Thoracic aorta (tissue), 2 donors: ENCODE measurements at regions not wholly inside any gene's neighbourhood (a gene's known extent, or its start where the extent isn't known, plus 50 kb on each side); places are given as distances from the start of the nearest gene placed in this dataset.

Source experiments
- ATAC-seq: fragments of 150-250 bp; one replicate; pipeline ENCODE4 v1.8.0; 2017; ENCODE audit warnings: low read depth; ENCODE audit not compliant: insufficient number of reproducible peaks, low FRiP score
- DNase-seq: peaks from one replicate; pipeline ENCODE4 v3.0.0-alpha.2; 2020; ENCODE audit warnings: low spot score
- H3K27ac ChIP-seq, 2 donors: fragments of 200-600 bp; sonication (generic); 1 replicate in 1 of 2; 2 replicates in 1 of 2; pipeline ENCODE4 v1.5.1; 2016; ENCODE audit warnings: mild to moderate bottlenecking in 2 of 2, moderate library complexity in 2 of 2
- H3K27me3 ChIP-seq: fragments of 200-600 bp; sonication (generic); replicated peaks from 2 replicates; pipeline ENCODE4 v1.6.0; 2016; ENCODE audit warnings: mild to moderate bottlenecking; ENCODE audit not compliant: insufficient read depth
- H3K36me3 ChIP-seq: fragments of 200-600 bp; sonication (generic); one replicate; pipeline ENCODE4 v1.5.1; 2016
- H3K4me1 ChIP-seq, 2 donors: fragments of 200-600 bp; sonication (generic); 1 replicate in 1 of 2; 2 replicates in 1 of 2; pipeline versions ENCODE4 v1.5.1 to v1.6.0; 2016; ENCODE audit warnings: low read depth in 2 of 2, mild to moderate bottlenecking in 1 of 2; ENCODE audit not compliant: control insufficient read depth in 1 of 2
- H3K4me3 ChIP-seq: fragments of 200-600 bp; sonication (generic); 2 replicates; pipeline ENCODE4 v1.5.1; 2016; ENCODE audit warnings: mild to moderate bottlenecking
- H3K9me3 ChIP-seq: fragments of 200-600 bp; sonication (generic); 2 replicates; pipeline ENCODE4 v1.5.1; 2016
- CTCF ChIP-seq: fragments of 200-600 bp; sonication (generic); IDR thresholded peaks from one replicate; pipeline ENCODE4 v1.5.1; 2019; ENCODE audit warnings: antibody characterized with exemption

DNA sequence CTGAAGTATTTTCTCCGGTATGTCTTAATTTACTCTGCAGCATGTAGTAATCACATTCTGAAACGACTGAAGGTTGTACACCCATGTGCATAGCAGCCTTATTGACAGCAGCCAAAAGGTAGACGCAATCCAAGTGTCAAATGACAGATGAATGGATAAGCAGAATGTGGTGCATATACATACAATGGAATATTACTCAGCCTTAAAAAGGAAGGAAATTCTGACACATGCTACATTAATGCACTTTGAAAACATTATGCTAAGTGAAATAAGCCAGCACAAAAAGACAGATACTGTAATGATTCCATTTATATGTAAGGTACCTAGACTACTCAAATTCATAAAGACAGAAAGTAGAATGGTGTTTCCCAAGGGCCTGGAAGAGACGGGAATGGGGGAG lies 88.0 kb upstream of the EFEMP1 start:
- ATAC-seq (no peak), DNase-seq (no peak)
- Histone ChIP-seq H3K4me3 (no peak overlapping the region), H3K9me3 (no peaks in the 10 kb centered on the region), H3K36me3 (no peaks in the 10 kb centered on the region), H3K27ac (no peak overlapping the region), H3K4me1 (peaks cover 9 to 11% of the 10 kb centered on the region in 2 donors), H3K27me3 (no peaks in the 10 kb centered on the region)
- TF ChIP-seq CTCF, result no peak

DNA sequence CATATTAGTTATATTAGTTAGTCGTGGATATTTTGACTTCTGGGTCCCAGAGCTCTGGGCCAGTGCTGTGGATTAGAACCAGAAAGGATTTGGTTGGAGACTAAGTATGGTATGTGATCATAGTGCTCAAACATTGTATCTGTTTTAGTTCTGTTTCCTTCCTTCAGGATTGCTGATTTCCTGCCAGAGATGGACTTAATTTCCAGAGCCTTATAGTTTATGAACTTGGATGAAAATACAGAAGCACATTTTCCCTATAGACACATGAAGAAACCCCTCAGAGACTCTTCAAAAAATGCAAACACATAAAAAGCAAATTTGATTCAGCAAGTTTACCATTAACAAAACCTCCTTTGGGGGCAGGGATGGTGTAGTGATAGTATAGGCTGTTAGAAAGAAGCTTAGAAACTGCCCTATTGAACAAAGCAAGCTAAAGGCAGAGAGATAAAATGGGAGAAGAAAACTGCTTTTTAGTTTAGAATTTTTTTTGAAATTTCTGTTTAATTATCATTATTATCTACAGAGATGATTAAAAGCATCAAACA lies 88.7 kb upstream of the EFEMP1 start:
- no peaks in the 10 kb centered on the region for H3K9me3 ChIP-seq
- H3K4me3 ChIP-seq, result no peak overlapping the region
- no peaks in the 10 kb centered on the region for H3K27me3 ChIP-seq
- H3K36me3 ChIP-seq, result no peaks in the 10 kb centered on the region
- TF ChIP-seq CTCF, result no peak
- peaks cover 9 to 11% of the 10 kb centered on the region in 2 donors for H3K4me1 ChIP-seq
- DNase-seq (no peak), ATAC-seq (no peak)
- no peak overlapping the region for H3K27ac ChIP-seq

- no peak for DNase-seq
- ATAC-seq, result no peak
- H3K27ac ChIP-seq, result no peak overlapping the region
- H3K36me3 ChIP-seq, result no peaks in the 10 kb centered on the region
- H3K27me3 ChIP-seq, result no peaks in the 10 kb centered on the region
- peaks cover 7 to 11% of the 10 kb centered on the region in 2 donors for H3K4me1 ChIP-seq
- TF ChIP-seq CTCF, result no peak
- H3K4me3 ChIP-seq, result no peak overlapping the region
- no peaks in the 10 kb centered on the region for H3K9me3 ChIP-seq
Observed at GRCh38 chr2:56013475-56013874, 89.9 kb upstream of the EFEMP1 start.

GRCh38 chr2:56014046-56014730 lies 90.6 kb upstream of the EFEMP1 start:
- H3K27me3 ChIP-seq, result no peaks in the 10 kb centered on the region
- H3K36me3 ChIP-seq, result no peaks in the 10 kb centered on the region
- TF ChIP-seq CTCF, result no peak
- ATAC-seq (no peak), DNase-seq (no peak)
- H3K4me3 ChIP-seq, result no peak overlapping the region
- H3K4me1 ChIP-seq, result peaks cover under 1 to 5% of the 10 kb centered on the region in 2 donors
- H3K9me3 ChIP-seq, result no peaks in the 10 kb centered on the region
- H3K27ac ChIP-seq, result no peak overlapping the region

DNA sequence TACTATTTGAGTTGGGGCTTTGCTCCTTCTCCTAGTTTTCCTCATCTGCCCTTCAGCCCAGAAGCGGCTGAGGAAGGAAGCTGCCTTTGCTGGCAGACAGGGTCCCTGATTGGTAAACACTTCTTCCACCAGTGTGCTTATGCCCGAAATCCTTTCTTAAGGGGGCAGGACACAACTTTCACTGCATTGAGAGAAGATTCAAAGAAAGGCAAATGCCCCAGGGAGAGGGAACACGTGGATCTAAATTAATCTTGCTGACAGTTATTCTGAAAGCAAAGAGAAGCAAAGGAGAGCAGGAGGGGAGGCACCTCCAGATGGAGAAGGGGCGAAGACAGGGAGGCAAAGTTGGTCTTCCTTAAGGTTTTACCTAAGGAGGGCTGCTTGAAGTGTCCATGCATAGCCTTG lies 92.1 kb upstream of the EFEMP1 start:
- H3K27me3 ChIP-seq, result no peaks in the 10 kb centered on the region
- no peak overlapping the region for H3K4me3 ChIP-seq
- DNase-seq (no peak), ATAC-seq (no peak)
- H3K36me3 ChIP-seq, result no peaks in the 10 kb centered on the region
- no peaks in the 10 kb centered on the region for H3K9me3 ChIP-seq
- H3K4me1 ChIP-seq, result no peaks in the 10 kb centered on the region
- no peak overlapping the region for H3K27ac ChIP-seq
- no peak for TF ChIP-seq CTCF
